C4-2B (cell line): ENCODE measurements at regions not wholly inside any gene's neighbourhood (a gene's known extent, or its start where the extent isn't known, plus 50 kb on each side); places are given as distances from the start of the nearest gene placed in this dataset.

ENCODE experiments used
- ZFX ChIP-seq: fragments of 450-650 bp; IDR thresholded peaks from 2 replicates; pipeline ENCODE4 v1.6.1; 2017
- TF ChIP-seq, protein P1 (sequence below): fragments of 450-650 bp; conservative IDR thresholded peaks from 2 replicates; pipeline ENCODE4 v1.5.1; 2017; ENCODE audit warnings: mild to moderate bottlenecking

DNA sequence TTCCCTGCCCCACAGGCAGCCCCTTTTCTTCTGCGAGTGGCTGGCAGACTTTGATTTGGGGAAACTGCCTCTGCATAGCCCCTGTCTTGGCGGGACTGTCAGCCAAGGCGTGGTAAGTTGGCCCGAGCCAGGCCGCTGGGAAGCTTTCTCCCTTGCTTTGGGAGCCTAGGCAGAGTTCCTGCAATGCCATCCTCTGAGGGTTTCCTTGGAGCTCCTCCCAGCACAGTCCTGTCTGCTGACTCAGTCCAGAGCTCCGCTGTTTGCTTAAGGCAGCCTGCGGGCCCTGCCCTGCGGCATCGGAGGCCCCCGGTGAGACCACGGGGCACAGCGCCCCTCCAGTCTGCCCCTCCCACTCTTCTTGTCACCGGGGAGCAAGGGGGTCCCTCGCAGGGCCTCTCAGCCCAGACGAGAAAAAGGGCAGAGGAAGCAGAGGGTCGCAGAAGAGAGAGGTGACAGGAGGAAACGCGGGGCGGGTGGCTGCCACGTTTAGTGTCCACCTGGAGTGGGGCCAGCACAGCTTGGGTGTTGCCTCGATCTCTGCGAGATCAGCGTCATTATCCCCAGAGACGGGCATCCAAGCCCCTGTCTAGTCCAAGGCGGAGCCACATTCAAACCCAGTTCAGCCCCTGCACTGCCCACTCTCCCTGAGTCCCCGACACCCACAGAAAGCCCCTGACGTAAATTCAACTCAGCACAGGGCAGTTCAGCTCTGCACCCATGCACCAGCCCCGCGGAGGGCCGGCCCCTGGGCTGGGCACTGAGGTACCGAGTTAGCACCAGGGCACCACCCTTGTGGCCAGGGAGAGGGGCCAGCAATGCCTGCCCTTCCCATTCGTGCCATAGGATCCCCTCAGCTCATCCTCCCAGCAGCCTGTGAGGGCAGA, 59.0 kb upstream of the CHST15 start:
- TF ChIP-seq ZFX = no peak
- TF ChIP-seq, protein P1, sequence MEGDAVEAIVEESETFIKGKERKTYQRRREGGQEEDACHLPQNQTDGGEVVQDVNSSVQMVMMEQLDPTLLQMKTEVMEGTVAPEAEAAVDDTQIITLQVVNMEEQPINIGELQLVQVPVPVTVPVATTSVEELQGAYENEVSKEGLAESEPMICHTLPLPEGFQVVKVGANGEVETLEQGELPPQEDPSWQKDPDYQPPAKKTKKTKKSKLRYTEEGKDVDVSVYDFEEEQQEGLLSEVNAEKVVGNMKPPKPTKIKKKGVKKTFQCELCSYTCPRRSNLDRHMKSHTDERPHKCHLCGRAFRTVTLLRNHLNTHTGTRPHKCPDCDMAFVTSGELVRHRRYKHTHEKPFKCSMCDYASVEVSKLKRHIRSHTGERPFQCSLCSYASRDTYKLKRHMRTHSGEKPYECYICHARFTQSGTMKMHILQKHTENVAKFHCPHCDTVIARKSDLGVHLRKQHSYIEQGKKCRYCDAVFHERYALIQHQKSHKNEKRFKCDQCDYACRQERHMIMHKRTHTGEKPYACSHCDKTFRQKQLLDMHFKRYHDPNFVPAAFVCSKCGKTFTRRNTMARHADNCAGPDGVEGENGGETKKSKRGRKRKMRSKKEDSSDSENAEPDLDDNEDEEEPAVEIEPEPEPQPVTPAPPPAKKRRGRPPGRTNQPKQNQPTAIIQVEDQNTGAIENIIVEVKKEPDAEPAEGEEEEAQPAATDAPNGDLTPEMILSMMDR = no peak
